ENCODE measurements at regions not wholly inside any gene's neighbourhood (a gene's known extent, or its start where the extent isn't known, plus 50 kb on each side); places are given as distances from the start of the nearest gene placed in this dataset.

- H3K4me3 Mint-ChIP-seq (ENCODE audit: unreplicated experiment): no peak overlapping the region
- TF ChIP-seq CTCF (IDR thresholded peaks at IDR 0.05): no peak
- H3K36me3 Mint-ChIP-seq (ENCODE audit: low read depth): peaks cover 4% of the 10 kb centered on the region
- DNase-seq (ENCODE audit: low spot score): no peak
- no peak overlapping the region for H3K27ac Mint-ChIP-seq (ENCODE audit: unreplicated experiment)
- no peaks in the 10 kb centered on the region for H3K27me3 Mint-ChIP-seq (ENCODE audit: low read depth)
- peaks cover 15% of the 10 kb centered on the region for H3K9me3 Mint-ChIP-seq (ENCODE audit: low read depth)
- H3K4me1 Mint-ChIP-seq (ENCODE audit: low read depth): peaks cover 4% of the 10 kb centered on the region
These were observed 780.9 kb upstream of the RAG2 start for GRCh38 chr11:37378958-37379357.

DNA sequence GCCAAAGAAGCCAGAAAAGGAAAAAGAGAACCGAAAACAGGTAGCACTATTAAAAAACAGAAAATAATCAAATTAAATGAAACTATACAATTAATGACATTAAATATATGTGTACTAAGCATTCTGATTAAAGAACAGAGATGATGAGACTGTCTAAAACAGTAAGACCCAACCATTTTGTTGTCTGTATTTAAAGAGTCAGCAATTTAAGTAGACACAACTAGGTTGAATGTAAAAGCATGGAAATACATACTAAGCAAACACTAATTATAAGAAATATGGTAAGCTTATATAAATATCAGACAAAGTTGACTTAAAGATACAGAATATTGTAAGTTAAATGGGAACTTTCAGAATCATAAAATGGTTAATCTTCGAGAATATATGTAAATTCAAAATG, 774.6 kb upstream of the RAG2 start:
- Mint-ChIP-seq H3K4me3 (ENCODE audit: unreplicated experiment) (no peak overlapping the region), H3K27me3 (ENCODE audit: low read depth) (no peaks in the 10 kb centered on the region), H3K36me3 (ENCODE audit: low read depth) (no peaks in the 10 kb centered on the region), H3K4me1 (ENCODE audit: low read depth) (no peaks in the 10 kb centered on the region), H3K9me3 (ENCODE audit: low read depth) (peaks cover 20% of the 10 kb centered on the region), H3K27ac (ENCODE audit: unreplicated experiment) (no peak overlapping the region)
- no peak for TF ChIP-seq CTCF (IDR thresholded peaks at IDR 0.05)
- no peak for DNase-seq (ENCODE audit: low spot score)

- no peaks in the 10 kb centered on the region for H3K4me1 Mint-ChIP-seq (ENCODE audit: low read depth)
These were observed 773.4 kb upstream of the RAG2 start for GRCh38 chr11:37371346-37371970.

DNA sequence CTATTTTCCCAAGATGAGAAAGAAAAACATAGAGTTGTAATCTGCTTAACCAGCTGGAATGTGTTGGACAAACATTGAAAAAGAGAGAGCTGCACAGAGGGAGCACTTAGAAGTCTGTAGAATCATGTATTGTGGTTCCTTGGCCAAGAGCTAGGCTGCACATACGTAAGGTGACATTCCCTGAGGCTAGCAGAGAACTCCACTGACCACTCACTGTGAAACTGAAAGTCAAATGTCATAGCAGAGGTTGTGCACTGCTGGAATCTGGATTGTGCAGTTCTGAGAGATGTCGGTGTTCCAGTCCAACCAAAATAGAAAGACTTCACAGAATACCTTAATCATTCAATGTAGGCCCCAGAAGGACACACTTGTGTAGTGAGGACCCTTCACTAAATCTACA, 772.8 kb upstream of the RAG2 start:
- no peaks in the 10 kb centered on the region for H3K27me3 Mint-ChIP-seq (ENCODE audit: low read depth)
- peaks cover 11% of the 10 kb centered on the region for H3K9me3 Mint-ChIP-seq (ENCODE audit: low read depth)
- H3K4me1 Mint-ChIP-seq (ENCODE audit: low read depth): no peaks in the 10 kb centered on the region
- no peak overlapping the region for H3K27ac Mint-ChIP-seq (ENCODE audit: unreplicated experiment)
- TF ChIP-seq CTCF (IDR thresholded peaks at IDR 0.05): no peak
- DNase-seq (ENCODE audit: low spot score): no peak
- H3K36me3 Mint-ChIP-seq (ENCODE audit: low read depth): no peaks in the 10 kb centered on the region
- H3K4me3 Mint-ChIP-seq (ENCODE audit: unreplicated experiment): no peak overlapping the region

More at GRCh38 chr11:37371346-37371970, 773.4 kb upstream of the RAG2 start:
- no peak overlapping the region for H3K27ac Mint-ChIP-seq (ENCODE audit: unreplicated experiment)
- DNase-seq (ENCODE audit: low spot score): no peak
- TF ChIP-seq CTCF (IDR thresholded peaks at IDR 0.05): no peak
- H3K36me3 Mint-ChIP-seq (ENCODE audit: low read depth): no peaks in the 10 kb centered on the region
- peaks cover 15% of the 10 kb centered on the region for H3K9me3 Mint-ChIP-seq (ENCODE audit: low read depth)
- H3K27me3 Mint-ChIP-seq (ENCODE audit: low read depth): no peaks in the 10 kb centered on the region
- no peak overlapping the region for H3K4me3 Mint-ChIP-seq (ENCODE audit: unreplicated experiment)

DNA sequence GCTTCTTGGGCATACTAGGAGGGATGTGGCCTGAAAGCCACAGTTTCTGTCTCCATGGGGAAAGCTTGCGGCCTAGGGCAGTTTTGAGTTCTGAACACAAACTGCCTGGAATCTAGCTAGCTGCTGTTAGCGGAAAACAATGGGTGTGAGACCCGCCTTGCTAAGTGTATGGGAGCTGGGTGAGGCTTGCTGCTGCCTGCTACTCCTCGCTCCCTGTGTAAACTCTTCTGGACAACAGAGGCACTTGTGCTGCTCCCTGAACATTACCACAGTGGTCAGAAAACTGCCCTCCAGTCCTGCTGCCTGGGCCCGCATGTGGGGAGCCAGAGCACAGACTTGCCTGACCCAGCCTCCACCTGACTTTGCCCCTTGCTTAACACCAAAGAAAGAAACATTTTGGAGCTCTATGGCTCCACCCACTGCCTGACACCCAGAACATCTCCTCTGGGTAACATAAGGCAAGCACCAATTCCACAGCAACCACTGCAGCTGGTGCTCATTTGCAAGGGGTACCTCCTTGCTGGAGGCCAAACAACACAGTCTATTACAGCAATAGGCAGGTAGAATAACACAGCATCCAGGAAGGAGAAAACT, 766.3 kb upstream of the RAG2 start:
- Mint-ChIP-seq H3K9me3 (ENCODE audit: low read depth) (peaks cover 13% of the 10 kb centered on the region), H3K4me1 (ENCODE audit: low read depth) (no peaks in the 10 kb centered on the region), H3K27me3 (ENCODE audit: low read depth) (no peaks in the 10 kb centered on the region), H3K36me3 (ENCODE audit: low read depth) (no peaks in the 10 kb centered on the region), H3K27ac (ENCODE audit: unreplicated experiment) (no peak overlapping the region), H3K4me3 (ENCODE audit: unreplicated experiment) (no peak overlapping the region)
- no peak for DNase-seq (ENCODE audit: low spot score)
- TF ChIP-seq CTCF (IDR thresholded peaks at IDR 0.05): no peak

Data from chondrocyte (in vitro differentiated cells).